ENCODE measurements at regions not wholly inside any gene's neighbourhood (a gene's known extent, or its start where the extent isn't known, plus 50 kb on each side); places are given as distances from the start of the nearest gene placed in this dataset.
"Not testable (repeated sequence)": the region's sequence is repeated elsewhere in the genome, so short reads cannot be mapped to it uniquely, and the experiment has no call there.

- no peak for TF ChIP-seq EZH2 (IDR thresholded peaks at IDR 0.05; ENCODE audit: low read depth)
- TF ChIP-seq CTCF (conservative IDR thresholded peaks at IDR 0.05), result no peak
- no peaks in the 10 kb centered on the region for H3K4me1 ChIP-seq (replicated peaks; ENCODE audit: insufficient read depth)
- no peaks in the 10 kb centered on the region for H3K27me3 ChIP-seq (ENCODE audit: insufficient read depth, low read depth)
- BruUV-seq (replicated peaks), result no TSS peak
- no peak for DNase-seq
- no peak overlapping the region for H3K4me3 ChIP-seq
- H4K20me1 ChIP-seq (ENCODE audit: insufficient read depth), result no peaks in the 10 kb centered on the region
- no peak overlapping the region for H3K4me2 ChIP-seq
- no peaks in the 10 kb centered on the region for H3K36me3 ChIP-seq (ENCODE audit: low read depth)
- H3K9me3 ChIP-seq (ENCODE audit: insufficient read depth, low read depth), result no peaks in the 10 kb centered on the region
- ChIA-PET CTCF (no interaction called here), POLR2A (ENCODE audit: unreplicated experiment) (no interaction called here)
- no peak overlapping the region for H3K27ac ChIP-seq
- H3K9me2 ChIP-seq (ENCODE audit: insufficient read depth), result no peaks in the 10 kb centered on the region
- H2AFZ ChIP-seq, result no peak overlapping the region
- H3K79me2 ChIP-seq (ENCODE audit: low read depth), result no peaks in the 10 kb centered on the region
- intact Hi-C loops (cut with micrococcal nuclease; ENCODE audit: unreplicated experiment), result no loop called here
- no peaks in the 10 kb centered on the region for H3F3A ChIP-seq (ENCODE audit: insufficient read depth, low read depth)
These were observed 412.8 kb upstream of the PIK3R1 start for GRCh38 chr5:67802766-67803165.

- TF ChIP-seq EZH2 (IDR thresholded peaks at IDR 0.05; ENCODE audit: low read depth) (no peak), CTCF (conservative IDR thresholded peaks at IDR 0.05) (no peak)
- Histone ChIP-seq H3K4me3 (no peak overlapping the region), H3K27me3 (ENCODE audit: insufficient read depth, low read depth) (no peaks in the 10 kb centered on the region), H3K9me3 (ENCODE audit: insufficient read depth, low read depth) (no peaks in the 10 kb centered on the region), H4K20me1 (ENCODE audit: insufficient read depth) (no peaks in the 10 kb centered on the region), H2AFZ (no peak overlapping the region), H3K9me2 (ENCODE audit: insufficient read depth) (no peaks in the 10 kb centered on the region), H3F3A (ENCODE audit: insufficient read depth, low read depth) (no peaks in the 10 kb centered on the region), H3K36me3 (ENCODE audit: low read depth) (no peaks in the 10 kb centered on the region), H3K4me2 (no peak overlapping the region), H3K79me2 (ENCODE audit: low read depth) (no peaks in the 10 kb centered on the region), H3K27ac (no peak overlapping the region), H3K4me1 (replicated peaks; ENCODE audit: insufficient read depth) (no peaks in the 10 kb centered on the region)
- no TSS peak for BruUV-seq (replicated peaks)
- intact Hi-C loops (cut with micrococcal nuclease; ENCODE audit: unreplicated experiment), result no loop called here
- ChIA-PET POLR2A (ENCODE audit: unreplicated experiment) (no interaction called here), CTCF (no interaction called here)
- no peak for DNase-seq
These were observed 415.8 kb upstream of the PIK3R1 start for GRCh38 chr5:67799732-67800234.

- H3K4me2 ChIP-seq; H3K27me3 ChIP-seq (ENCODE audit: insufficient read depth, low read depth); intact Hi-C loops (cut with micrococcal nuclease; ENCODE audit: unreplicated experiment); H3K27ac ChIP-seq; CTCF ChIA-PET; H4K20me1 ChIP-seq (ENCODE audit: insufficient read depth); BruUV-seq (replicated peaks); H3K36me3 ChIP-seq (ENCODE audit: low read depth); H3K9me3 ChIP-seq (ENCODE audit: insufficient read depth, low read depth); DNase-seq; H3K4me1 ChIP-seq (replicated peaks; ENCODE audit: insufficient read depth); H3F3A ChIP-seq (ENCODE audit: insufficient read depth, low read depth); H3K4me3 ChIP-seq; H3K79me2 ChIP-seq (ENCODE audit: low read depth); POLR2A ChIA-PET (ENCODE audit: unreplicated experiment); H3K9me2 ChIP-seq (ENCODE audit: insufficient read depth); H2AFZ ChIP-seq: not testable (repeated sequence)
These were observed 417.1 kb upstream of the PIK3R1 start for GRCh38 chr5:67798470-67798869.

GRCh38 chr5:67795781-67796477 lies 419.6 kb upstream of the PIK3R1 start:
- Histone ChIP-seq H2AFZ (no peak overlapping the region), H3K79me2 (ENCODE audit: low read depth) (no peaks in the 10 kb centered on the region), H3F3A (ENCODE audit: insufficient read depth, low read depth) (no peaks in the 10 kb centered on the region), H3K36me3 (ENCODE audit: low read depth) (no peaks in the 10 kb centered on the region), H3K4me1 (replicated peaks; ENCODE audit: insufficient read depth) (no peaks in the 10 kb centered on the region), H3K4me2 (no peak overlapping the region), H3K9me3 (ENCODE audit: insufficient read depth, low read depth) (no peaks in the 10 kb centered on the region), H3K9me2 (ENCODE audit: insufficient read depth) (no peaks in the 10 kb centered on the region), H4K20me1 (ENCODE audit: insufficient read depth) (no peaks in the 10 kb centered on the region), H3K27ac (no peak overlapping the region), H3K27me3 (ENCODE audit: insufficient read depth, low read depth) (no peaks in the 10 kb centered on the region), H3K4me3 (no peak overlapping the region)
- ChIA-PET CTCF (no interaction called here), POLR2A (ENCODE audit: unreplicated experiment) (no interaction called here)
- no peak for DNase-seq
- intact Hi-C loops (cut with micrococcal nuclease; ENCODE audit: unreplicated experiment), result no loop called here
- BruUV-seq (replicated peaks), result no TSS peak
- TF ChIP-seq EZH2 (IDR thresholded peaks at IDR 0.05; ENCODE audit: low read depth), result no peak
- no peak for TF ChIP-seq CTCF (conservative IDR thresholded peaks at IDR 0.05)
